Ishikawa (cell line): ENCODE measurements at regions not wholly inside any gene's neighbourhood (a gene's known extent, or its start where the extent isn't known, plus 50 kb on each side); places are given as distances from the start of the nearest gene placed in this dataset.

Experiments
- CEBPB ChIP-seq: IDR thresholded peaks from 2 replicates; pipeline ENCODE4 v1.6.1; 2012
- CREB1 ChIP-seq: IDR thresholded peaks from 2 replicates; pipeline ENCODE4 v1.6.1; 2012; ENCODE audit warnings: low read depth
- EGR1 ChIP-seq: IDR thresholded peaks from 2 replicates; pipeline ENCODE4 v1.6.1; 2012
- EP300 ChIP-seq: IDR thresholded peaks from 2 replicates; pipeline ENCODE4 v1.6.1; 2012; ENCODE audit warnings: borderline replicate concordance
- FOXM1 ChIP-seq: IDR thresholded peaks from 2 replicates; pipeline ENCODE4 v1.6.1; 2012; ENCODE audit warnings: low read depth, borderline replicate concordance
- MAX ChIP-seq: IDR thresholded peaks from 2 replicates; pipeline ENCODE4 v1.6.1; 2012
- NFIC ChIP-seq: IDR thresholded peaks from 2 replicates; pipeline ENCODE4 v1.6.1; 2012
- RAD21 ChIP-seq: IDR thresholded peaks from 2 replicates; pipeline ENCODE4 v1.6.1; 2012; ENCODE audit warnings: low read depth
- REST ChIP-seq: IDR thresholded peaks from 2 replicates; pipeline ENCODE4 v1.6.1; 2012; ENCODE audit warnings: low read depth, mild to moderate bottlenecking
- TAF1 ChIP-seq: IDR thresholded peaks from 2 replicates; pipeline ENCODE4 v1.6.1; 2012; ENCODE audit warnings: low read depth, mild to moderate bottlenecking
- TCF12 ChIP-seq: IDR thresholded peaks from 2 replicates; pipeline ENCODE4 v1.6.1; 2012; ENCODE audit warnings: low read depth
- TEAD4 ChIP-seq: IDR thresholded peaks from 2 replicates; pipeline ENCODE4 v1.6.1; 2012
- USF1 ChIP-seq: IDR thresholded peaks from 2 replicates; pipeline ENCODE4 v1.6.1; 2012
- YY1 ChIP-seq: IDR thresholded peaks from 2 replicates; pipeline ENCODE4 v1.6.1; 2012; ENCODE audit warnings: low read depth
- ZBTB7A ChIP-seq: IDR thresholded peaks from 2 replicates; pipeline ENCODE4 v1.6.1; 2012; ENCODE audit warnings: low read depth

GRCh38 chr9:27766073-27766835 lies 193.0 kb upstream of the C9orf72 start:
- TF ChIP-seq CEBPB: no peak
- TF ChIP-seq YY1: no peak
- no peak for TF ChIP-seq ZBTB7A
- TF ChIP-seq FOXM1: no peak

DNA sequence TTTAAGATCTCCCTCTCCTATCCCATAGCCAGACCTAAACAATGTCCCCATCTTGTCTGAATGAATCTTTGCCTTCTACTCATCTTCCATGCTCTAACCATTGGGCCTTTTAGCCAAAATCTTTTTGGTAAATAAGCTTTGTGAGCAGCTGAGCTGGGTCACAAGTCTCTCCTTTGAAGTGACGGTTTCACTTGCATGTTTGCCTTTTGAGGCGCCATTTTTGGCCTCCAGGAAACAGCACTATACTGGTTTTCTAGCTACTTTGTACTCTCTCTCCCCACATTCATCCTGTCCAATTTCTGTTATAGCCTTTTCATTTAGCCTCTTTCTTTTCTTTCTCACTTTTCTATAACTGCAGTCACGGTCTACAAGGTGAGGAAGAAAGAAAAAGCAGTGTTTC lies 195.5 kb upstream of the C9orf72 start:
- TF ChIP-seq TAF1 (no peak), MAX (no peak), RAD21 (no peak), ZBTB7A (no peak), EGR1 (no peak), CREB1 (no peak), YY1 (no peak), USF1 (no peak), TCF12 (no peak), REST (no peak), CEBPB (no peak)

DNA sequence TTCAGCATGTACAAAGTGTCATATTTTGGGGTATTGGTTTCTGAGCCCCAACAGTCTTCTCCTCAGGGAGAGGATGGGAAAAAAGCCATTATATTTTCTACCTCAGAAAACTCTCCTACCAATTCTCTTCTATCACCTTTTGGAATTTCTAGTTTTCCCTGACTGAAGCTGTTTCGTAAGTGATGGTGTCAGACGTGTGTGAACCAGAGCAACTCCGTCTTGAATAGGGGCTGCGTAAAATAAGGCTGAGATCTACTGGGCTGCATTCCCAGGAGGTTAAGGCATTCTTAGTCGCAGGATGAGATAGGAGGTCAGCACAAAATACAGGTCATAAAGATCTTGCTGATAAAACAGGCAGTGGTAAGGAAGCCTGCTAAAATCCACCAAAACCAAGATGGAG lies 197.3 kb upstream of the C9orf72 start:
- TF ChIP-seq REST: no peak
- TF ChIP-seq EP300: no peak
- TF ChIP-seq NFIC: no peak
- TF ChIP-seq RAD21: no peak
- TF ChIP-seq EGR1: no peak
- no peak for TF ChIP-seq FOXM1
- TF ChIP-seq TCF12: no peak
- TF ChIP-seq CEBPB: no peak
- TF ChIP-seq TAF1: no peak
- TF ChIP-seq YY1: no peak
- no peak for TF ChIP-seq CREB1
- TF ChIP-seq USF1: no peak
- TF ChIP-seq MAX: no peak
- no peak for TF ChIP-seq ZBTB7A
- TF ChIP-seq TEAD4: no peak

DNA sequence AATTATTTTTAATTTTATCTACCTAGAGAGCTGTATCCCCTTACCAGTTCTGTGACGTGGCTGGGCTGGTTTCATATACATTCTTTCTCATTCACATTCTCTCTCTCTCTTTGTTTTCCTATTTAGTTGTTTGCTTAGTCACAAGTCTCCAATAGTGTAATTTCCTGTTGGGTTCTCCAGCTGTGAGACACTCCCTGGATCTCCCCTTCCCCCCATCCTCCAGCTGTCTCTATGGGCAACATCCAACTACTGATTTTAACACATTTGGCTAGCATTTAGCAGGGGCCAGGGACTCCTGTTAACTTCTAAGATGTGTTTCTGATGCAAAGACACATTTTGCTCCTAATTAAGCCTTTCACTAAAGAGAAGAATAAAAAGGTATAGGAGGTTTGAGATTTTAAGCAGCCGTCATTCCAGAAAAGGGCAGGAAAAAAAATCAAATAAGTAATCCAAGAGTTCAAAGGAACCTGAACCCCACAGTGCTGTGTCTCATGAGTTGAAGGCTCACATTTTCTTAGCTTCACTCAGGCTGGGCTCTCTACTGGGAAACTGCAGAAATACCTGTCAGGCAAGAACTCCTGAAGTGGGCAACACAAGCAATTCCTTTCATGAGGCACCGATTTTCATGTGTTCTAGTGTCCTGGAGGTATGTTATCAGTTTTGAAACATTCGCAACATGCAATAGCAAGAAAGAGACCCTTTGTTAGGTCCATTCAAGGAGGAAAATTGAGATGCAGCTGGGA lies 198.7 kb upstream of the C9orf72 start:
- no peak for TF ChIP-seq TCF12
- TF ChIP-seq EP300: no peak
- TF ChIP-seq TEAD4: no peak
- TF ChIP-seq RAD21: no peak
- no peak for TF ChIP-seq EGR1
- no peak for TF ChIP-seq USF1
- no peak for TF ChIP-seq NFIC
- TF ChIP-seq TAF1: no peak
- no peak for TF ChIP-seq FOXM1
- no peak for TF ChIP-seq YY1
- no peak for TF ChIP-seq CREB1
- no peak for TF ChIP-seq MAX
- no peak for TF ChIP-seq CEBPB
- no peak for TF ChIP-seq ZBTB7A
